Right lung (tissue), 2 donors: ENCODE measurements at regions not wholly inside any gene's neighbourhood (a gene's known extent, or its start where the extent isn't known, plus 50 kb on each side); places are given as distances from the start of the nearest gene placed in this dataset.

Experiments
- DNase-seq, 2 donors: peaks; one replicate each; pipeline ENCODE4 v3.0.0-alpha.2; 2013

GRCh38 chr12:124504273-124505000 is 63.0 kb downstream of the NCOR2 start:
- no peak for DNase-seq

- no peak for DNase-seq
Observed at GRCh38 chr12:124503305-124503704, 64.1 kb downstream of the NCOR2 start.

GRCh38 chr12:124502379-124502778 is 65.0 kb downstream of the NCOR2 start:
- no peak for DNase-seq

- no peak for DNase-seq
Observed at GRCh38 chr12:124501827-124502226, 65.6 kb downstream of the NCOR2 start.

- no peak for DNase-seq
Observed at GRCh38 chr12:124501112-124501561, 66.3 kb downstream of the NCOR2 start.

GRCh38 chr12:124499898-124500244 is 67.5 kb downstream of the NCOR2 start:
- no peak for DNase-seq

GRCh38 chr12:124499190-124499753 is 68.1 kb downstream of the NCOR2 start:
- DNase-seq, result no peak

GRCh38 chr12:124498275-124499189 is 68.9 kb downstream of the NCOR2 start:
- peak; percentile 57 to 69 for DNase-seq

GRCh38 chr12:124497658-124498057 is 69.8 kb downstream of the NCOR2 start:
- peak in 1 of 2 donors; percentile 57 for DNase-seq

GRCh38 chr12:124497039-124497438 is 70.4 kb downstream of the NCOR2 start:
- no peak for DNase-seq

- no peak for DNase-seq
Observed at GRCh38 chr12:124496584-124496983, 70.8 kb downstream of the NCOR2 start.

- DNase-seq, result no peak
Observed at GRCh38 chr12:124495194-124495983, 72.0 kb downstream of the NCOR2 start.

- DNase-seq, result no peak
Observed at GRCh38 chr12:124494751-124495129, 72.7 kb downstream of the NCOR2 start.

- DNase-seq, result no peak
Observed at GRCh38 chr12:124493809-124494750, 73.3 kb downstream of the NCOR2 start.

- DNase-seq, result no peak
Observed at GRCh38 chr12:124492879-124493808, 74.3 kb downstream of the NCOR2 start.

GRCh38 chr12:124491856-124492420 is 75.5 kb downstream of the NCOR2 start:
- no peak for DNase-seq

- DNase-seq, result no peak
Observed at GRCh38 chr12:124491310-124491709, 76.1 kb downstream of the NCOR2 start.

GRCh38 chr12:124490584-124491305 is 76.7 kb downstream of the NCOR2 start:
- DNase-seq, result no peak
